Fibroblast of the aortic adventitia (primary cell): ENCODE measurements at regions not wholly inside any gene's neighbourhood (a gene's known extent, or its start where the extent isn't known, plus 50 kb on each side); places are given as distances from the start of the nearest gene placed in this dataset.

Experiments used
- DNase-seq: peaks from one replicate; pipeline ENCODE4 v3.0.0-alpha.2; 2010; ENCODE audit warnings: low read depth
- H3K4me3 ChIP-seq: 2 replicates; pipeline ENCODE4 v1.5.1; 2011; ENCODE audit warnings: low read depth, mild to moderate bottlenecking, control low read depth, low read length, moderate library complexity
- CTCF ChIP-seq: IDR thresholded peaks from 2 replicates; pipeline ENCODE4 v1.5.1; 2011; ENCODE audit warnings: mild to moderate bottlenecking, low read length, control low read depth, inconsistent platforms; ENCODE audit not compliant: insufficient read depth

- TF ChIP-seq CTCF: no peak
- DNase-seq: no peak
- H3K4me3 ChIP-seq: no peak overlapping the region
These were observed 196.3 kb downstream of the SETD4 start for GRCh38 chr21:35864039-35864438.

DNA sequence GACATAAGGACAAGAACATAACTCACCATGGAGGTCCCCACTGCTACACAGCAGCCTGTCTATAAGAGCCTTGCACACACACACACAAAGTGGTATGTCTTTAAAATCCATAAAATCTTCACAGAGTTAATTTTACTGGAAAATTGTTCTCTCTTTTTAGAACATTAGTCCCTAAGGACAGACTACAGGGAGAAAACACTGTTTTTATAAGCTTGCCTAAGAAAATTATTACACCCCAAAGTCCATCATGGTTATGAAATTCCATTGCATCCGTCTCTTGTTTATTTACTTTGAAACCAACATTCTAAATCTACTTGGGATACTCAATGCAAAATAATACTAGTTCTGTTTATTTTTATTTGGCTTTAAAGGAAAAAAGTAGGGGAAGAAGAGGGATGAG is 197.4 kb downstream of the SETD4 start:
- H3K4me3 ChIP-seq: no peak overlapping the region
- no peak for TF ChIP-seq CTCF
- no peak for DNase-seq

GRCh38 chr21:35861661-35862060 is 198.7 kb downstream of the SETD4 start:
- no peak for DNase-seq
- TF ChIP-seq CTCF: no peak

GRCh38 chr21:35860189-35860869 is 200.0 kb downstream of the SETD4 start:
- H3K4me3 ChIP-seq: no peak overlapping the region
- no peak for TF ChIP-seq CTCF
- DNase-seq: no peak

More at GRCh38 chr21:35861661-35862060, 198.7 kb downstream of the SETD4 start:
- H3K4me3 ChIP-seq: no peak overlapping the region

DNA sequence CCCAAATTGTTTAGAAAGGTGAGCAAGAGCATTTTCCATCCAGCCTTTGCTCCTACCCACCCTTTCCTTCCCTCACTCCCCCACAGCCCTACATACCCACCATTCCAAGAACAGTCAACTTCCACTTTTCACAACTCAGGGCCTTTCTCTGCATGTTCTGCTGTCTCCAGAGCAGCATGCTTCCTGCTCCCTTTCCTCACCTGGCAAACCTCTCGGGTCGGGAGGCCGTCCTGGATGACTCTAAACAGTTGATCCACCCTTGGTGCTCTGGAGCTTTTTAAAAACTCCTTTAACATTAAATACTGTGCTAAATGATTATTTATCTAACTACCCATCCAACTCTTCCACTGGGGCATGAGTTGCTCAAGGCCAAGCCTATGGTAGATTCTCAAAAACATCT is 200.6 kb downstream of the SETD4 start:
- no peak for DNase-seq
- TF ChIP-seq CTCF: no peak
- no peak overlapping the region for H3K4me3 ChIP-seq

GRCh38 chr21:35857095-35857494 is 203.2 kb downstream of the SETD4 start:
- H3K4me3 ChIP-seq: no peak overlapping the region
- peak; percentile 34 for DNase-seq
- no peak for TF ChIP-seq CTCF

DNA sequence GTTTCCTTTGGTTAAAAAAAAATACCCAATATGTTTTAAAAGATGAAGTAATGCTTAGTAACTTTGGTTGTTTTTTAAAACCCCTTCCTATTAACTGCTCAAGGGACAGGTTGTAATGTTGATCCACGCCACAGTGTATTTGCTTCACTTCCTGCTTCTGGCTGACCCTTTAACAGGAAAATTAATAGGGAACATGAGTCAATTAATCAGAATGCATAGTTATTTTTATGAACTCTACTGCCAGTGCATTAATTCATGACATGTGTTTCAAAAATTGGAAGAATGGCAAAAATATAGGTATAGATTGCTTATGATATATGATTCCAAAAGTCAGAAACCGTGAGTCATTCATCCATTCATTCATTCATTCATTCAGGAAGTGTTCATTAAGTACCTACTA is 204.8 kb downstream of the SETD4 start:
- no peak for TF ChIP-seq CTCF
- H3K4me3 ChIP-seq: no peak overlapping the region
- DNase-seq: no peak
